CD4-positive, alpha-beta T cell treated with Interferon alpha-2 for 1 hour (primary cell): ENCODE measurements at regions not wholly inside any gene's neighbourhood (a gene's known extent, or its start where the extent isn't known, plus 50 kb on each side); places are given as distances from the start of the nearest gene placed in this dataset.

Experiments used
- DNase-seq, 2 donors: peaks; one replicate each; pipeline ENCODE4 v3.0.0-alpha.2; 2020 to 2022

- no peak for DNase-seq
Measured at GRCh38 chr11:91209306-91209705, 986.5 kb upstream of the CHORDC1 start.

DNA sequence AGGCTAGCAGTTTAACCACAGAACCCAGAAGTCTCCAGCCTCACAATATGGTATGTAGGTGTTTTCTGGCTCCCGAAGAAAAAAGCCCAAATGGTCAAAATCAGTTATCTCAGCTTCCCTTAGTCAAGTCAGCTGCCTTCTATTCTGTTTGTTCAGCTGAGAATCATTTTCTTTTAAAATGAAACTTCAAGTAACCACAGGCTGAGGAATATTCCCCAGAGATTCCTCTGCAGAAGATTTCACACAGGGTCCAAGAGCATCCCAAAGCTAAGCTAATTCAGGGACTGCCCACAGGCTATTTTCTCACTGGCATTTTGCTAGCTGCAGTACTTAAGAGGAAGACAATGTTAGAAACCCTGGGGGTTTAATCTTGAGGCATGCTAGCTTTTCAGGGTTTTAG is 977.0 kb upstream of the CHORDC1 start:
- DNase-seq: no peak

DNA sequence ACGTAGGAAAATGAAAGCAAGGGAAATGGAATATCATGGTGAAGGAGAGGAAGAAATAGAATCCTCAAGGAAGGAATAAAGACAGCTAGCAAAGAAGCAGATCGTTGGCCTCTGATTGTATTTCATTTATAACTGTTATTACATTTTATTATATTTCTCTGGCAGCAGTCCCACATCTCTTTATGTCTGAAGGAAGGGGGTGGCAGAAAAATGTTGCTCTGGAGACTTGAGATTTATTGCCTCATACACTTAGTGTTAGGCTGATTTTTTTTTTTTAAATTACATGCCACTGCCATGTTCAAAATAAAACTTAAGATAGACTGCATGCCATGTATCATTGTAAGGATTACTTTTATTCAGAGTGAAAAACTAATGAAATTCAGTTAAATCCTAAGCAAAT is 971.7 kb upstream of the CHORDC1 start:
- DNase-seq: no peak

DNA sequence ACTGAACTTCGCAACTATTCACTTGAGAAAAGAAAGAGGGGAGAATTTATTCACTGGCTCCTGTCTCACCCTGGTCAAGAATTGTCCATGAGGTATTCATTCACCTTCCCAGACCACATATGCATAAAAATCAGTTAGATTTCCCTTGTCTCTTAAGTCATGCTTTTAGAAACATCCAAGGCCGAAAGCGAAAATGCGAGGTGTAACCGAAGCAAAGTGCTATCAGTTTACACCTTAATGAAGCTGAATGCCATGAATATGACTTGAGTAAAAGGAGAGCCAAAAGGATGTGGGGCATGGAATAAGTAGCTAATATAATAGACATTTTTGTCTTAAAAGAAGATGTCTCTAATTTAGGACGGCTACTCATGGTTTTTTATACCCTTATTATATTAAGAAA is 965.6 kb upstream of the CHORDC1 start:
- DNase-seq: no peak

- no peak for DNase-seq
Measured at GRCh38 chr11:91187314-91187713, 964.5 kb upstream of the CHORDC1 start.

DNA sequence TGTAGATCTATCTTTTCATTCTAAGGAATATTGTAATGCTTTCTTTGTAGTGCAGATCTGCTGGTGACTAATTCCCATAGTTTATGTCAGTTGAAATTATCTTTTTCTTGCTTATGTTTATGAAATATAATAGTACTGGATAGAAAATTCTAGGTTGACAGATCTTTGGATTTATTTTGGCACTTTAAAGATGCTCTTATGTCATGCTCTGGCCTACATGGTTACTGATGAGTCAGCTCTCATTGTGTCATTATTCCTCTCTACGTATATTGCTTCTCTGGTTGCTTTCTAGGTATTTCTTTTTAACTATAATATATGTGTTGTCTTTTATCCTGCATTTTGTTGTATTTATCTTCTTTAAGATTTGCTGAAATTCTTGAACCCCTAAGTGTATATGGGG is 955.5 kb upstream of the CHORDC1 start:
- DNase-seq: no peak

DNA sequence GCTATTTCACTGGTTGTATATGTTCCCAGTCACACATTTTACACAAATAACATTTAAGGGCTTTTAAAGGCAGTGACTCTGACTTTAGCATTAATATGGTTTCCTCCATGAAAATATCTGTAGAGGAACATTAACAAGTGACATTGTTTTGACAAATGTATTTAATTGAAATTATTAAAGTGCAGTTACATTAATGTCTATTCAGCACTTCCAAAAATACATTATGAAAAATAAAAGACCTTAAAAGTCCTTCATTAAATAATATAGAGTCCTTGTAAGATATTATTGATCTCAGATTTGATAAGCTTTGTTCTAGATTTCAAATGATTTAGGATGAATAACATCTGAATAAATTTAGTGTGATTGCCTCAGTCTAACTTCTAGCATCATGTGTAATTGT is 951.9 kb upstream of the CHORDC1 start:
- DNase-seq: no peak

GRCh38 chr11:91174193-91174592 is 951.3 kb upstream of the CHORDC1 start:
- DNase-seq: no peak

GRCh38 chr11:91173701-91174100 is 950.9 kb upstream of the CHORDC1 start:
- DNase-seq: no peak

DNA sequence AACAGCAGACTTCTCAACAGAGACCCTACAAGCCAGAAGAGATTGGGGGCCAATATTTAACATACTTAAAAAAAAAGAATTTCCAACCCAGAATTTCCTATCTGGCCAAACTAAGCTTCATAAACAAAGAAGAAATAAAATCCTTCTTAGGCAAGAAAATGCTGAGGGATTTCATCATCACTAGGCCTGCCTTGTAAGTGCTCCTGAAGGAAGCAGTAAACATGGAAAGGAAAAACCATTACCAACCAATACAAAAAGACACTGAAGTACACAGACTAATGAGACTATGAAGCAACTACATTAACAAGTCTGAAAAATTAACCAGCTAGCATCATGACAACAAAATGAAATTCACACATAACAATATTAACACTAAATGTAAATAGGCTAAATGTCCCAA is 947.9 kb upstream of the CHORDC1 start:
- no peak for DNase-seq

DNA sequence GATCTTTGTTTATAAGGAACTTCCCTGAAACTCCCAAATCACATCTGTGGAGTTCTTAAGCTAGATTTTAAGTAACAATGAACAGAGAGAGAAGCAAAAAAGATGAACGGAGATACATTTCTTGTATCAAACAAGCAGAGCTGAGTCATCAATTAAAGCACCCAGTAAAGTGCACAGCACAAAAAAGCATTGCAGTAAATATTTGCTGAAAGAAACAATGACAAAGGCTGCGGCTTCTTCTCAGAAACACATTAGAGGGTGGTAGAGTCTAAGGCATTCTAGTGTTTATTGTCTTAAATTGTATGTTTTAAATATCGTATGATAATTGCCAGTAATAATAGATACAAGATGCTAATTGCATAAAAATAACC is 941.6 kb upstream of the CHORDC1 start:
- DNase-seq: no peak

GRCh38 chr11:91163619-91164451 is 941.0 kb upstream of the CHORDC1 start:
- DNase-seq: no peak

GRCh38 chr11:91160661-91161060 is 937.8 kb upstream of the CHORDC1 start:
- DNase-seq: no peak

GRCh38 chr11:91158891-91159537 is 936.2 kb upstream of the CHORDC1 start:
- no peak for DNase-seq

- DNase-seq: no peak
Measured at GRCh38 chr11:91158297-91158696, 935.4 kb upstream of the CHORDC1 start.

DNA sequence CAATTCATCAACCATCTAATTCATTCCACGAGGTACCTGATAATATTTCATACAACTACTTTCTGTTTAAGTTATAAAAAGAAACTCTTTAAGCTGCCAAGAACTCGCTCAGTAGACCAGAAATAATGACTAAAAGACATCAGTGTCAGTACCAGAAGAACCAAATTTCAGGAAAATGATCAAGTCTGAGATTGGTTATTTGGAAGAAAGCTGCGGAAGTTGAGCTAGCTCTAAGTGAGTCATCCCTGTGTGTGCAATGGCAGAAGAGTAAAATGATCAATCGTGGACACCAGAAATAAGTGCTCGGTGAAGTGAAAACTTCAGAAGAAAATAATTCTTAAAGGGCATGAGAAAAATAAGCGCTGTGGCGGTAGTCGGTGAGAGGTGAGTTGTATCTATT is 933.2 kb upstream of the CHORDC1 start:
- no peak for DNase-seq

- DNase-seq: no peak
Measured at GRCh38 chr11:91147885-91148284, 925.0 kb upstream of the CHORDC1 start.

DNA sequence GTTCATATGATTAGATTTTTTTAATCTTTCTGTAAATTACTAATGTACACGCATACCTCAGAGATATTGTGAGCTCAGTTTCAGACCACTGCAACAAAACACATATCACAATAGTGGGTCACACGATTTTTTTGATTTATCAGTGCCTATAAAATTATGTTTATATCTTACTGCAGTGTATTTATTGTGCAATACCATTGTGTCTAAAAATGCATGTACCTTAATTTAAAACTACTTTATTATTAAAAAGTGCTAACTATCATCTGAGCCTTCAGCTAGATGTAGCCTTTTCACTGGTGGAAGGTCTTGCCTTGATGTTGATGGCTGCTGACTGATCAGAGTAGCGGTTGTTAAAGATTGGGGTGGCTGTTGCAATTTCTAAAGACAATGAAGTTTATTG is 918.8 kb upstream of the CHORDC1 start:
- no peak for DNase-seq

- no peak for DNase-seq
Measured at GRCh38 chr11:91136631-91137030, 913.8 kb upstream of the CHORDC1 start.

DNA sequence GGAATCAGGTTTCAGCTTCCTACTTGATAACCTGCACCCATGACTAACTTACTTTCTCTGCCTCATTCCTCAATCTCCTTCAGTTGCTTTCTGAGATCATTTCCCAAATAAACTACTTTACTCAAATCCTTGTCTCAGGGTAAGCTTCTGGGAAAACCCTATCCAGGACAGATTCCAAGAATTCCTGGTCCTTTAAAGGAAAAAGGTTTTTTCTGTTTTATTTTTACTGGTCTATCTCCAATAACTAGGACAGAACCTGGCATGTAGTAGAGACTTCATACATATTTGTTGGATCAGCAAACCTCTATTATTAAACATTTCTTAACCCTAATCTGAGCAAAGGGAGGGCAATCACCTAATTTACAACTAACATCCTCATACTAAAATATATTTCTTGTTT is 910.5 kb upstream of the CHORDC1 start:
- no peak for DNase-seq

GRCh38 chr11:91129596-91129995 is 906.7 kb upstream of the CHORDC1 start:
- DNase-seq: no peak

DNA sequence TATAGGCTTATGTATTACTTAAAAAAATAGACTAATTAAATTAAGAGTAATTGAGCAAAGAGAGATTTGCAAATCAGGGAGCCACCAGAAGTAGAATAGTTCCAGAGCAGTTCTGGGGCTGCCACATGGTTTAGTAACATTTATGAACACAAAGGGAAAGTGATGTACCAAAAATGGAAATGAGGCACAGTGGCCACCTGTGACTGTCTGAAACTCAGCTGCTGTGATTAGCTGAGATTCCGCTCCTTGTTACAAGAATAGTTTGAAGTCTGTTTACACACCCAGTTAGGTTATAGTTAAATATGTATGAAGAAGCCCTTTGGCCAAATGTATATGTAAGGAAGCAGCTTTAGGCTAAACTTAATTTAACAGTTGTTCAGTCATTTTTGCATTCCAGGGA is 901.5 kb upstream of the CHORDC1 start:
- DNase-seq: no peak

DNA sequence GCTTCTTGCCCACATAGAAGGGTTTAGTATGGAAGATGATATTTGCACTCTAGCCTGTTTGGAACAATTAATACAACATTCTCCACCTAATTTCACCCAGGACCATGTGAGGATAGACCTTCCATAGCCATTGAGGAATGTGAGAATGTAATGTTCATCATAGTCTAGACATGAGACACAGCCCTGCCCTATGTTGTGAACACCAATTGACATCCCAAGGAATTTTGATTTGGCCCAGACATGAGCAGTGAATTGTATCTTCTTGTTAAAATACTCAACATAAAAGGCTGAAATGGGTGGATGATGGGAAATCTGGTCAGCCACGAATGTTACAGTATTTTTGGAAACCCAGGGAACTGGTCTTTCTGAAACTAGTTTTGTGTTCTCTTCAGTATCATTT is 892.3 kb upstream of the CHORDC1 start:
- no peak for DNase-seq

- DNase-seq: no peak
Measured at GRCh38 chr11:91104237-91104636, 881.4 kb upstream of the CHORDC1 start.

- DNase-seq: no peak
Measured at GRCh38 chr11:91100427-91100826, 877.6 kb upstream of the CHORDC1 start.
